PC-9 (cell line): ENCODE measurements at regions not wholly inside any gene's neighbourhood (a gene's known extent, or its start where the extent isn't known, plus 50 kb on each side); places are given as distances from the start of the nearest gene placed in this dataset.

Experiments used
- BruUV-seq: library from RNA; stranded (reverse); fragments of 400-500 nt; replicated peaks from 2 replicates; lab custom pipeline; 2021; lab: Mats Ljungman, UMichigan
- CTCF ChIA-PET: fragments of 300-600 bp; sonication (Branson Sonifier 250); formaldehyde crosslinking; loops from one replicate; lab custom pipeline; 2022; ENCODE audit warnings: antibody characterized with exemption; lab: Charles Lee
- POLR2A ChIA-PET: fragments of 300-600 bp; sonication (Branson Sonifier 250); formaldehyde crosslinking; loops from one replicate; lab custom pipeline; 2022; ENCODE audit warnings: antibody characterized with exemption; ENCODE audit not compliant: unreplicated experiment; lab: Charles Lee
- DNase-seq, 2 experiments: peaks; one replicate each; pipeline versions ENCODE4 v3.0.0 to v3.0.0-alpha.2; 2015 to 2022; ENCODE audit warnings: mixed read lengths in 1 of 2
- H2AFZ ChIP-seq: fragments of 200-600 bp; sonication (generic); 2 replicates; pipeline ENCODE4 v1.8.1; 2017; ENCODE audit warnings: antibody characterized with exemption
- H3F3A ChIP-seq: fragments of 200-600 bp; sonication (generic); 2 replicates; pipeline ENCODE4 v1.8.1; 2017; ENCODE audit warnings: antibody characterized with exemption, mild to moderate bottlenecking, low read depth; ENCODE audit not compliant: insufficient read depth
- H3K27ac ChIP-seq: fragments of 200-600 bp; sonication (generic); 2 replicates; pipeline ENCODE4 v1.6.1; 2016; ENCODE audit warnings: mixed run types
- H3K27me3 ChIP-seq: fragments of 200-600 bp; sonication (generic); 2 replicates; pipeline ENCODE4 v1.6.1; 2016; ENCODE audit warnings: low read depth, mixed run types; ENCODE audit not compliant: insufficient read depth
- H3K36me3 ChIP-seq: fragments of 200-600 bp; sonication (generic); 2 replicates; pipeline ENCODE4 v1.6.1; 2016; ENCODE audit warnings: low read depth, mixed run types
- H3K4me1 ChIP-seq: fragments of 200-600 bp; sonication (generic); replicated peaks from 2 replicates; pipeline ENCODE4 v1.6.1; 2016; ENCODE audit warnings: mixed run types; ENCODE audit not compliant: insufficient read depth
- H3K4me2 ChIP-seq: fragments of 200-600 bp; sonication (generic); 2 replicates; pipeline ENCODE4 v1.6.1; 2017; ENCODE audit warnings: mixed run types
- H3K4me3 ChIP-seq: fragments of 200-600 bp; sonication (generic); 2 replicates; pipeline ENCODE4 v1.6.1; 2016; ENCODE audit warnings: mixed run types
- H3K79me2 ChIP-seq: fragments of 200-600 bp; sonication (generic); 2 replicates; pipeline ENCODE4 v1.6.1; 2017; ENCODE audit warnings: low read depth, mixed run types
- H3K9me2 ChIP-seq: fragments of 200-600 bp; sonication (generic); 2 replicates; pipeline ENCODE4 v1.8.1; 2017; ENCODE audit warnings: mild to moderate bottlenecking; ENCODE audit not compliant: insufficient read depth
- H3K9me3 ChIP-seq: fragments of 200-600 bp; sonication (generic); 2 replicates; pipeline ENCODE4 v1.8.1; 2016; ENCODE audit warnings: low read depth; ENCODE audit not compliant: insufficient read depth
- H4K20me1 ChIP-seq: fragments of 200-600 bp; sonication (generic); 2 replicates; pipeline ENCODE4 v1.8.1; 2017; ENCODE audit not compliant: insufficient read depth
- CTCF ChIP-seq: fragments of 200-600 bp; sonication (generic); conservative IDR thresholded peaks from 2 replicates; pipeline ENCODE4 v1.6.1; 2017; ENCODE audit warnings: mixed run types, antibody characterized with exemption, mild to moderate bottlenecking, moderate library complexity
- EZH2 ChIP-seq: fragments of 200-600 bp; sonication (generic); IDR thresholded peaks from 2 replicates; pipeline ENCODE4 v1.8.0; 2017; ENCODE audit warnings: antibody characterized with exemption, low read depth
- intact Hi-C: fragments of 100-400 bp; cut with micrococcal nuclease; formaldehyde crosslinking; loops from one replicate; pipeline ENCODE4 v1.10.0; 2022; ENCODE audit not compliant: unreplicated experiment

DNA sequence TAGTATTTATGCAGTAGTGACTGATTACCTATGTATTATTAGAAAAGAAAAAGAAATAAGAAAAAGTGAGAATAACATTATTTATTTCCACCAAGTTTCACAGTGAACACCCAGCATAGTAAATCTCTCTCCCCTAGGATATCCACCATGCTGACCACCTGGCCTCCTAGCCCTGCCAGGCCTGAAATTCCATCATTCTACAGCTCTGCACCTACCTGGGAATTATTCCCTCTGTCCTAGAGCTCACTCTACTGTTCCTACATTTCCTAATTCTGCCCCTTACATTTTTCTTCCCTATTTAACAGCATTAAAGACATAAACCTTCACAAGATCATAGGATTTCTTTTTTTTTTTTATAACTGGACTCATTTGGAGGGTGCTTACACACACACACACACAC, 525.3 kb upstream of the PPP2R3A start:
- Histone ChIP-seq H3K4me2 (no peak overlapping the region), H3K36me3 (no peaks in the 10 kb centered on the region), H4K20me1 (no peaks in the 10 kb centered on the region), H3K4me3 (no peak overlapping the region), H3K79me2 (no peaks in the 10 kb centered on the region), H2AFZ (no peak overlapping the region), H3K27me3 (peaks cover 17% of the 10 kb centered on the region), H3K27ac (no peak overlapping the region), H3K9me3 (no peaks in the 10 kb centered on the region), H3K4me1 (no peaks in the 10 kb centered on the region), H3K9me2 (no peaks in the 10 kb centered on the region), H3F3A (no peaks in the 10 kb centered on the region)
- no peak for DNase-seq
- intact Hi-C loops: no loop called here
- BruUV-seq: no TSS peak
- TF ChIP-seq EZH2 (no peak), CTCF (no peak)
- ChIA-PET CTCF (no interaction called here), POLR2A (no interaction called here)

GRCh38 chr3:135440746-135441145, 524.8 kb upstream of the PPP2R3A start:
- H3K9me3 ChIP-seq: no peaks in the 10 kb centered on the region
- no peaks in the 10 kb centered on the region for H4K20me1 ChIP-seq
- no peak overlapping the region for H3K4me2 ChIP-seq
- POLR2A ChIA-PET: no interaction called here
- H3K27me3 ChIP-seq: peaks cover 17% of the 10 kb centered on the region
- intact Hi-C loops: no loop called here
- no peaks in the 10 kb centered on the region for H3F3A ChIP-seq
- no peaks in the 10 kb centered on the region for H3K79me2 ChIP-seq
- no peaks in the 10 kb centered on the region for H3K4me1 ChIP-seq
- H3K4me3 ChIP-seq: no peak overlapping the region
- H3K36me3 ChIP-seq: no peaks in the 10 kb centered on the region
- no peak overlapping the region for H3K27ac ChIP-seq
- H3K9me2 ChIP-seq: no peaks in the 10 kb centered on the region
- no TSS peak for BruUV-seq
- TF ChIP-seq CTCF (no peak), EZH2 (no peak)
- no peak overlapping the region for H2AFZ ChIP-seq
- CTCF ChIA-PET: no interaction called here
- DNase-seq: no peak

- POLR2A ChIA-PET: no interaction called here
- no peaks in the 10 kb centered on the region for H3K79me2 ChIP-seq
- no peaks in the 10 kb centered on the region for H3K36me3 ChIP-seq
- CTCF ChIA-PET: no interaction called here
- TF ChIP-seq CTCF: no peak
- no peak for TF ChIP-seq EZH2
- peaks cover 24% of the 10 kb centered on the region for H3K27me3 ChIP-seq
- H3K27ac ChIP-seq: no peak overlapping the region
- H3K4me2 ChIP-seq: no peak overlapping the region
- no TSS peak for BruUV-seq
- no peak overlapping the region for H2AFZ ChIP-seq
- H3F3A ChIP-seq: no peaks in the 10 kb centered on the region
- no peak overlapping the region for H3K4me3 ChIP-seq
- intact Hi-C loops: no loop called here
- no peaks in the 10 kb centered on the region for H3K9me3 ChIP-seq
- H3K4me1 ChIP-seq: no peaks in the 10 kb centered on the region
- H4K20me1 ChIP-seq: no peaks in the 10 kb centered on the region
- no peak for DNase-seq
- no peaks in the 10 kb centered on the region for H3K9me2 ChIP-seq
Observed at GRCh38 chr3:135444058-135444457, 521.5 kb upstream of the PPP2R3A start.
